Activated CD4-positive, alpha-beta memory T cell treated with anti-CD3 and anti-CD28 coated beads, Interleukin-2, amount 10 ng/mL, durations not matched to agents 7 days and 5 days (primary cell): ENCODE measurements at regions not wholly inside any gene's neighbourhood (a gene's known extent, or its start where the extent isn't known, plus 50 kb on each side); places are given as distances from the start of the nearest gene placed in this dataset.

ENCODE experiments used
- CTCF ChIA-PET: fragments of 350-600 bp; sonication (Branson Sonifier 250); formaldehyde crosslinking; loops from one replicate; lab custom pipeline; 2021; ENCODE audit warnings: antibody characterized with exemption, inconsistent platforms; lab: Charles Lee
- POLR2A ChIA-PET: fragments of 350-600 bp; sonication (Branson Sonifier 250); formaldehyde crosslinking; loops from one replicate; lab custom pipeline; 2021; ENCODE audit warnings: antibody characterized with exemption; lab: Charles Lee
- DNase-seq: peaks from one replicate; pipeline ENCODE4 v3.0.0-alpha.2; 2020
- H3K27ac Mint-ChIP-seq: one replicate; pipeline ENCODE4 v1.8.0; 2021; ENCODE audit warnings: mild to moderate bottlenecking, mixed read lengths
- H3K27me3 Mint-ChIP-seq: one replicate; pipeline ENCODE4 v1.8.0; 2021; ENCODE audit warnings: mixed read lengths
- H3K36me3 Mint-ChIP-seq: one replicate; pipeline ENCODE4 v1.8.0; 2021; ENCODE audit warnings: low read depth, mixed read lengths
- H3K4me1 Mint-ChIP-seq: one replicate; pipeline ENCODE4 v1.8.0; 2021; ENCODE audit warnings: mixed read lengths
- H3K4me3 Mint-ChIP-seq: one replicate; pipeline ENCODE4 v1.8.0; 2021; ENCODE audit warnings: mild to moderate bottlenecking, mixed read lengths
- H3K9me3 Mint-ChIP-seq: one replicate; pipeline ENCODE4 v1.8.0; 2021; ENCODE audit warnings: mixed read lengths

DNA sequence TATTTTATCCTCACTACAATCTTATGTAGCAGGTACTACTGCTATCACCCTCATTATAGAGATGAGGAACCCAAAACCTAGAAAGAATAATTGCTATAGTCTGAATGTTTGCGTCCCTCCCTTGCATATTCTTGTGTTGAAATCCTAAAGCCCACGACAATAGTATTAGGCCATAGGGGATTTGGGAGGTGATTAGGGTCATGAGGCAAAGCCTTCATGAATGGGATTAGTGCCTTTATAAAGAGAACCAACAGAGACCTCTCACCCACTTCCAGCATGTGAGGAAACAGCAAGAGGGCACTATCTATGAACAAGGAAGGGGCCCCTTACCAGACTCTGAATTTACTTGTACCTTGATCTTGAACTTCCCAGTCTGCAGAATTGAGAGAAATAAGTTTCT, 500.3 kb upstream of the FAM98A start:
- Mint-ChIP-seq H3K27me3 (no peaks in the 10 kb centered on the region), H3K4me1 (no peaks in the 10 kb centered on the region), H3K9me3 (no peaks in the 10 kb centered on the region), H3K36me3 (no peaks in the 10 kb centered on the region), H3K4me3 (no peak overlapping the region), H3K27ac (no peak overlapping the region)
- ChIA-PET CTCF (no interaction called here), POLR2A (no interaction called here)
- DNase-seq: no peak

DNA sequence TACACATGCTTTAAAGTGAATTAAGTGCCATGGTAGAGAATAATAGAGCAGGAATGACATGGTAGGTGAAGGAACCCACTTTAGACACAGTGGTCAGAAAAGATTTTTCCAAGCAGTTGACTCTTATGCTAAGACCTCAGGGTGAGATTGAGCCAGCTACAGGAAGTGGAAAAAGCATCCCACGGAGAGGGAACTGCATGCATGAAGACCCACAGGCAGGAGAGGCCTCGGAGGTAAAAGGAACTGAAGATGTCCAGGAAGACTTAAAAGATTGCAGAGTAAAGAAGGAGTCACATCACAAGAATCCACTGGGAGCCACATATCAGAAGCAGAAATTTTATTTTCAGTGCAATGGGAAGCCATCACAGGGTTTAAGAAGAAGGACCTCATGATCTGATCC, 499.2 kb upstream of the FAM98A start:
- ChIA-PET POLR2A (no interaction called here), CTCF (no interaction called here)
- Mint-ChIP-seq H3K27ac (no peak overlapping the region), H3K27me3 (no peaks in the 10 kb centered on the region), H3K4me3 (no peak overlapping the region), H3K36me3 (no peaks in the 10 kb centered on the region), H3K9me3 (no peaks in the 10 kb centered on the region), H3K4me1 (no peaks in the 10 kb centered on the region)
- DNase-seq: no peak

DNA sequence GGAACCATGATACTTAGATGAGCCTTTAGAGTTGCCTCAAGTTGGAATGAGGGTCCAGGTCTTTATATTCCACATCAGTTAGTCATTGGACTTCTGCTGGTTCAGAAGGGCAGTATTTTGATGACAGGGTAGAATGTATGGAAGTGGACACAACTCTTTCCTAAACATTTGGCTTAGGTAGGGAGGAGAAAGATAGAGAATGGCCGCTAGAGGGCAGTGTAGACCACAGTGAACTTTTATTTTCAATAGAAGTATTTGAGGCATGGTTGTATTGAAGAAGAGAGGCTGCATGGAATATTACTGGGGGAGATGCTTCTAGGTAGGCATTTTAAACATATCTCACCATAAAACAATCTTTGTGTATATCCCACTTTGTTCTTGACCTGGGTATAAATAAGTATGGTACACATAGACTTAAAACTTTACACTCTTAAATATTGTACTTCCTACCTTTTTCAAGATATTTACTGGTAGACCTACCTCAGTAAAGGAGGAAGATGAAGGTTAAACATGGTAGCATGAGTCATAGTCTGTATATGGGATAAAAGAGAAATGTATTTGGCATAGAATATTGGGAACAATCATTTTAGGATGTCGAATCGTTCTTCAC, 497.6 kb upstream of the FAM98A start:
- Mint-ChIP-seq H3K27me3 (no peaks in the 10 kb centered on the region), H3K36me3 (no peaks in the 10 kb centered on the region), H3K4me3 (no peak overlapping the region), H3K4me1 (no peaks in the 10 kb centered on the region), H3K27ac (no peak overlapping the region), H3K9me3 (no peaks in the 10 kb centered on the region)
- ChIA-PET CTCF (interaction anchor here (1.0 kb wide), 1 partner anchor 1314 kb away, joined by 4 read pairs; no protein-coding TSS in a partner anchor), POLR2A (no interaction called here)
- DNase-seq: peak; percentile 27

DNA sequence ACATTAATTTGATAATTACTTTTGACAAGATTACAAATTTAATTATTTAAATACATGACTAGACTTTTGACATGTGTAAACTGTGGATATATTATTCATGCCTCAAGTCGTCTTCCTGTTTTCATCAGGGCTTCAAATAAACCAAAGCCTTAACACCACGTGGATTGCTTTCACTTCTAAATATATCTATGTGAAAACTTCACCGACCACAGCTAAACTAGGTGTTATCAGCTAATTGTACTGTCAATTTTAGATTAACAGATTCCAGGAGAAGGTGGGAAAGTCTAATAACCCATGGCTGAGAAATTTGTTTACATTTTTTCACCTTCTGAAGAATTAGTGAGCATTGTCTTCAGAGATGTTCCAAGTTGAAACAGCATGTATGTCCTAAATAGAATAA, 494.7 kb upstream of the FAM98A start:
- Mint-ChIP-seq H3K4me3 (no peak overlapping the region), H3K36me3 (no peaks in the 10 kb centered on the region), H3K4me1 (no peaks in the 10 kb centered on the region), H3K27me3 (no peaks in the 10 kb centered on the region), H3K27ac (no peak overlapping the region), H3K9me3 (no peaks in the 10 kb centered on the region)
- ChIA-PET CTCF (no interaction called here), POLR2A (no interaction called here)
- no peak for DNase-seq

DNA sequence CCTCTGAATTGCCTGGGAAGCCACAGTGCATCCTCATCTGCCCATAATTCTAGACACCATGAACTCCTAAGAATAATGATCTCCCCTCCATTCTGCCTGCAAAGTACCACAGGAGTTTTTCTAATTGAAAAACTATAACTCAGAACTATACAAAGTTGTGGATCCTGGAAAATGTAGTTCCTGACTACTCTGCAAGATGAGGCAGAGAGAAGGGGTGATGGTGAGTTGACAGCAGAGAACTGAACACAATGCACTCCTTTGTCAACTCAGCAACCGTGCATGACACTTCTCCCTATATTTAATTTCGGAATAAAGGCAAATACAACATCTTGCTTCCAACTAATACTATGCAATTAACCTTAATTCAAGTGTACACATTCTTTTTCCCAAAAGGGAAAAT, 471.1 kb upstream of the FAM98A start:
- no peaks in the 10 kb centered on the region for H3K27me3 Mint-ChIP-seq
- H3K9me3 Mint-ChIP-seq: no peaks in the 10 kb centered on the region
- DNase-seq: no peak
- H3K4me1 Mint-ChIP-seq: no peaks in the 10 kb centered on the region
- ChIA-PET CTCF (no interaction called here), POLR2A (no interaction called here)
- no peak overlapping the region for H3K4me3 Mint-ChIP-seq
- H3K36me3 Mint-ChIP-seq: no peaks in the 10 kb centered on the region
- H3K27ac Mint-ChIP-seq: no peak overlapping the region

DNA sequence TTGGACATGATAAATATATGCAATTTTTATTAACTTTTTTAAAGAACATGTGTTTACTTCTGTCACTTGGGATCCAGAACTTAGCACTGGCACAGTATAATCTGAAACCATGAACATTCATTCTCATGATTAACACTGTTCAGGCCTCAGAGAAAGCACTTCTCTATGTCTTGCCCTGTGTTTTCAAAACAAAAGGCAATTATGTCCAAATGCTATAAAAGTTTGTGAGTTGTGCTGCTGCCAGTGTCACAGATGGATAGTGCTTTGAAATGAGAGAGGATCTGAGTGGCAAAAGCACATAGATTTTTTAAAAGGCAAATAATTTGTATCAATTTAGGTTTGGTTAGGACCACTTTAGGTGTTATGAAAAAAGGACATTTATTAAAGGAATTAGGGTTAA, 470.5 kb upstream of the FAM98A start:
- POLR2A ChIA-PET: no interaction called here
- Mint-ChIP-seq H3K4me3 (no peak overlapping the region), H3K9me3 (no peaks in the 10 kb centered on the region), H3K4me1 (no peaks in the 10 kb centered on the region), H3K27me3 (no peaks in the 10 kb centered on the region), H3K36me3 (no peaks in the 10 kb centered on the region), H3K27ac (no peak overlapping the region)
- CTCF ChIA-PET: no interaction called here
- DNase-seq: no peak

DNA sequence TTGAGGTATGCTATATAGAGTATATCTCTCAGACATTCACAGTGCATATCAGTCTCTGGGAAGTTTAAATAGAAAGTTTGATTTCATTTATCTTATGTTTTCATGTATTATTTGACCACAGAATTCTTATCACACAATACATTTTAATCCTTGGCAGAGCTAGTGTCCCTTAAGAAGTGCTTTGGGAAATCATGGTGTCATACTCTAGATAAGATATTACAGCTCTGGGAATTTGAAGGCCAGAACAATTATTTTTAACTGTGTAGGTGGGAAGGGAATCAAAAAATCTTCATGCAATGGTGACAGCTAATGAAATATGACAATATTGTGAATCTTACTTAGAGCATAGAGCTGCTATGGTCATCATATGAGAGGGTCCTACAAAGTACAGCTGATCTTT, 451.3 kb upstream of the FAM98A start:
- no peaks in the 10 kb centered on the region for H3K9me3 Mint-ChIP-seq
- no peaks in the 10 kb centered on the region for H3K36me3 Mint-ChIP-seq
- no peaks in the 10 kb centered on the region for H3K4me1 Mint-ChIP-seq
- POLR2A ChIA-PET: no interaction called here
- no peak overlapping the region for H3K27ac Mint-ChIP-seq
- DNase-seq: no peak
- CTCF ChIA-PET: no interaction called here
- H3K4me3 Mint-ChIP-seq: no peak overlapping the region
- H3K27me3 Mint-ChIP-seq: no peaks in the 10 kb centered on the region

DNA sequence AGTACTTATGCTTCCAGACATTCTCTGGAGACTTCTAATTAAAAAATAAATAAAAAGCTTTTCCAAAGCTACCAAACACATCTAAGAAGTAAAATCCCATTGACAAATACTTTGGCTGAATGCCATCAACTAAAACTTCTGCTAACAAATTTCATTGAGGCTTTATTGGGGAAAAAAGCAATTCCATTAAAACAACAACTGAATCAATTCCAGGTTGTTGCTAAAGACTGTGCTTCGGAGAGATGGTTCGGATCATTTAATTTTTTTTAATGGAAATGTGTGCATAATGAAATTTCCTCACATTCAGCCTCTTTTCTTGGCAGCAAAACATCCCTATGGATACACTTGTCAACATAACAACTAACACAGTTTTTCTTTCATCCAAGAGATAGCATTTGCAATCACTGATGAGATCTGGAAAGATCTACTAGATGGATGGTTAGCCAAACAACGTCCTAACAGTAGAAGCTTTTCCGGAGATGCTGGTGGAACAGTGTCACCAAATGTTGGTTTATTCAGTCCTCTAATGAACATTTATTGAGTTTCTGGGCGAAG, 446.1 kb upstream of the FAM98A start:
- Mint-ChIP-seq H3K36me3 (no peaks in the 10 kb centered on the region), H3K4me3 (no peak overlapping the region), H3K4me1 (no peaks in the 10 kb centered on the region), H3K27ac (no peak overlapping the region), H3K9me3 (peaks cover 3% of the 10 kb centered on the region), H3K27me3 (no peaks in the 10 kb centered on the region)
- DNase-seq: no peak
- ChIA-PET CTCF (no interaction called here), POLR2A (no interaction called here)

DNA sequence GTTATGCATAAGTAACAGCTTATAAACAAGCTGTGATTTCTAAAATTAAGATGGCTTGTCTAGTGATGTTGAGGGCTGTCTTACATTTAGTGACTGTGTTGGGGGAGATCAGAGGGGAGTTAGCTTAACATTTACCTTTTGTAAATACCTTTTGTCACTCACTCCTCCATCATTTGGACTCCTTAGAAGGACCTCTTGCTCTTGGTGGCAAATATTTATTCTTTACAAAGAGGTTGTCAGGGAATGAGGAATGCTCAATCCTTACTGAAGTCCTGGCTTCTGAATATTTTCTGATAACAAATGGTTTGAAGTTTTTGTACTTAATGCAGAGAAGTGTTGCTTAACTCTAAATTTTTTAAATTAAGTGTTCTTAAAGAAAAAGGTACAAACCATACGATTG, 438.8 kb upstream of the FAM98A start:
- no peak for DNase-seq
- H3K27ac Mint-ChIP-seq: no peak overlapping the region
- no peaks in the 10 kb centered on the region for H3K9me3 Mint-ChIP-seq
- POLR2A ChIA-PET: no interaction called here
- no peak overlapping the region for H3K4me3 Mint-ChIP-seq
- no peaks in the 10 kb centered on the region for H3K27me3 Mint-ChIP-seq
- H3K4me1 Mint-ChIP-seq: no peaks in the 10 kb centered on the region
- H3K36me3 Mint-ChIP-seq: no peaks in the 10 kb centered on the region
- CTCF ChIA-PET: no interaction called here

DNA sequence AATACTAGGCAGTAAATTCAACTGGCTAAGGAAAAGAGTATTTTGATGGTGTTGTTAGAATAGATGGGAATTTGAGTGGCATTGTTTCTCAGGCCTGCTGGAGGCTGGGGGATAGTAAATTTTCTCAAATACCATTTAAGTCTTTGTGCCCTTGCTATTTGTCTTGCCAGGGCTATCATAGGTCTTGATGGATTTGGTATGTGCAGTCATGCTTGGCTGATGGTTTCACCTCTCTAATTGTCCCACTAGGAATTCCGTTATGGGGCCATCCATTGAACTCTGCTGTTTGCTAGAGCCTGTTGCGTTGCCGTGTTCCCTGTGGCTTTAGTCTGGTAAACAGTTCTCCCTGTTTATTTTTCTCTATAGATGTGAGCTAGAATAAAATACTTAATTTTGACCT, 438.1 kb upstream of the FAM98A start:
- ChIA-PET POLR2A (no interaction called here), CTCF (no interaction called here)
- H3K9me3 Mint-ChIP-seq: no peaks in the 10 kb centered on the region
- no peak overlapping the region for H3K27ac Mint-ChIP-seq
- no peaks in the 10 kb centered on the region for H3K27me3 Mint-ChIP-seq
- H3K4me3 Mint-ChIP-seq: no peak overlapping the region
- H3K36me3 Mint-ChIP-seq: no peaks in the 10 kb centered on the region
- no peak for DNase-seq
- no peaks in the 10 kb centered on the region for H3K4me1 Mint-ChIP-seq

DNA sequence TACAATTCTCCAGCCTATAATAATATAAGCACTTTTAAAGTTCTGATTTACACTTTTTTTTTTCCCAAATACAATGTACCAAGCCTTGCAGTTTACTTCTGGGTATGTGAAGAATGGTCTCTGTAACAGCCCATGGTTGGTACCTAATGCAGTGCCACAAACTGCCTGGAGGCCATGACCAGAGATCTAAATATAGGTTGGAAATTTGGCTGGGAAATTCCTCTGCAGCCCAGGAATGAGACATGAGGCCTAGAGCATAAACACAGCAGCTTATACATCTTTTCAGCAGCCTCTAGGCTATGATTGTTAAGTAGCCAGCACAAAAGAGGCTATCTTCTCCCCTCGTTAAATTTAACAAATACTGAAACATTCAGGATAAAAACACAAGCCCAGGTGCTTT, 432.0 kb upstream of the FAM98A start:
- H3K4me3 Mint-ChIP-seq: no peak overlapping the region

DNA sequence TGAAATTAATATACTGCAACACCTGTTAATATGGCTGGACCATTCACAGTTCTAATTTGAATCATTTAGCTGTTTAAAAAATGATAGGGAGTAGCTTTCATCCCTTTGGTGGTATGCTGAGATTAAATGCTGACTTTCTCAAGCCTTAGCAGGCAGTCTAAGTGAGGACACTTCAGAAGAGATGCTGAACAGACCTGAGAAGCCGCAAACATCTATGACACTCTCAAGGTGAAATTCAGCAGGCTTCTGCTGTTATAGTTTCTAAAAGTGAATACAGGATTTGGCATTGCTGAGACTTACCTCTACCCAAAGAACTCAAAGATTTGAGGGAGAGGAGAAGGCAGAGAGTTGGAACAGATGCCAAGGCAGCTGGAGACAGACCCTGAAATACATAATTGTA, 431.2 kb upstream of the FAM98A start:
- DNase-seq: no peak

More for the DNA sequence above, 432.0 kb upstream of the FAM98A start:
- no peak for DNase-seq
- H3K4me1 Mint-ChIP-seq: no peaks in the 10 kb centered on the region
- H3K36me3 Mint-ChIP-seq: no peaks in the 10 kb centered on the region
- no peaks in the 10 kb centered on the region for H3K27me3 Mint-ChIP-seq
- CTCF ChIA-PET: no interaction called here
- POLR2A ChIA-PET: no interaction called here
- H3K9me3 Mint-ChIP-seq: no peaks in the 10 kb centered on the region
- H3K27ac Mint-ChIP-seq: no peak overlapping the region

DNA sequence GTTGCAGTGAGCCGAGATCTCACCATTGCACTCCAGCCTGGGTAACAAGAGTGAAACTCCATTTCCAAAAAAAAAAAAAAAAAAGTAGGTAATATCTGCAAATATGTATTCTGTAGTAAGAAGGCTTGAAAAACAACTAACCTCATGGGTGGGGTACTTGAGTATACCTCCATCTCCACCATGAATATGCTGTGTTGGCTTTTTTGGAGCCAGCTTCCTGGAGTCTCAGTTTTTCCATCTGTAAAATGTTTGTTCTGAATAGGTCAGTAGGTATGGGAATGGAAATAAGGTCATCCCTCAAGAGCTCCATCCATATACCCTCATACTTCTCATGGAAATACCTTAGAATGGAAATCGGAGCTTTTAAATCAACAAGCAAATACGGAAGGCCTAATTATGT, 430.0 kb upstream of the FAM98A start:
- CTCF ChIA-PET: no interaction called here
- Mint-ChIP-seq H3K9me3 (no peaks in the 10 kb centered on the region), H3K27me3 (no peaks in the 10 kb centered on the region), H3K4me1 (no peaks in the 10 kb centered on the region), H3K36me3 (no peaks in the 10 kb centered on the region), H3K4me3 (no peak overlapping the region), H3K27ac (no peak overlapping the region)
- no peak for DNase-seq
- POLR2A ChIA-PET: no interaction called here

More for the DNA sequence above, 431.2 kb upstream of the FAM98A start:
- Mint-ChIP-seq H3K9me3 (no peaks in the 10 kb centered on the region), H3K27ac (no peak overlapping the region), H3K4me1 (no peaks in the 10 kb centered on the region), H3K36me3 (no peaks in the 10 kb centered on the region), H3K4me3 (no peak overlapping the region), H3K27me3 (no peaks in the 10 kb centered on the region)
- POLR2A ChIA-PET: no interaction called here
- CTCF ChIA-PET: no interaction called here

DNA sequence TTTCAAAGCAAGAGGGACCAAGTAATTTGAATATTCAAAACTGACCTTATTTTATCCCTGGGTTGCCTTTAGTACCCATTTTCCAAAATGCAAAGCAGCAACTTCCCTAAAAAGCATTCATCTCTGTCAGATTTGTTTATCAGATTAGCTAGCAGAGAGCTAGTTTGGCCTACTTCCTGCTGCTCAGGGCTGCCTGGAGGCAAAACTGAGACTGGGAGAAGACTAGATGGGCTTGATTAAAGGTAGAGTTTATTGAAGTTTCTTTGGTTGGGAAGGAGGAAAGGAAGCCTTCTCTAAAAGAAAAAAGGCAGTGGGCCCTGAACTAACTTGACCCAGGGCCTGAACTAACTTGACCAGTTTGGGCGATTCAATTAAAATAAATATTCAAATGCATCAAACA, 426.1 kb upstream of the FAM98A start:
- ChIA-PET POLR2A (no interaction called here), CTCF (no interaction called here)
- Mint-ChIP-seq H3K9me3 (no peaks in the 10 kb centered on the region), H3K27me3 (no peaks in the 10 kb centered on the region), H3K4me1 (no peaks in the 10 kb centered on the region), H3K27ac (no peak overlapping the region), H3K36me3 (no peaks in the 10 kb centered on the region), H3K4me3 (no peak overlapping the region)
- no peak for DNase-seq
